NCI-H2227 (cell line): ENCODE measurements at regions not wholly inside any gene's neighbourhood (a gene's known extent, or its start where the extent isn't known, plus 50 kb on each side); places are given as distances from the start of the nearest gene placed in this dataset.
A peak's percentile ranks its signal among the peaks of the same experiment; 100 is the strongest.
"Not testable (repeated sequence)": the region's sequence is repeated elsewhere in the genome, so short reads cannot be mapped to it uniquely, and the experiment has no call there.

ENCODE experiments used
- DNase-seq: peaks from one replicate; lab custom pipeline; 2025; ENCODE audit not compliant: unreplicated experiment; lab: John Stamatoyannopoulos, UW

DNA sequence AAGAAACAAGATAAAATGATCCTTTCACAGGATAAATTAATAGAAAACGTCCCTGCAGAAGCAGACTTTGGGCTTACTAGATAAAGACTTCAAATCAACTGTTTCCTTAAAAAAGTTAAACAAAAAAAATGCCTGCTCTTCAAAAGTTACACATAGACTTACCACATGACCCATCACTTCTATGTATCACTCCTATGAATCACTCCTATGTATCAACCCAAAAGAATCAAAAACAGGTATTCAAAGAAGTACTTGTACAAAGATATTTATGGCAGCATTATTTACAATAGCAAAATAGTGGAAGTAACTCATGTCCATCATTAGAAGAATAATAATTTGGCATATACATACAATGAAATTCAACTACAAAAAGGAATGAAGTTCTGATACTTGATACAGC lies 56.3 kb upstream of the PRDM9 start:
- no peak for DNase-seq

DNA sequence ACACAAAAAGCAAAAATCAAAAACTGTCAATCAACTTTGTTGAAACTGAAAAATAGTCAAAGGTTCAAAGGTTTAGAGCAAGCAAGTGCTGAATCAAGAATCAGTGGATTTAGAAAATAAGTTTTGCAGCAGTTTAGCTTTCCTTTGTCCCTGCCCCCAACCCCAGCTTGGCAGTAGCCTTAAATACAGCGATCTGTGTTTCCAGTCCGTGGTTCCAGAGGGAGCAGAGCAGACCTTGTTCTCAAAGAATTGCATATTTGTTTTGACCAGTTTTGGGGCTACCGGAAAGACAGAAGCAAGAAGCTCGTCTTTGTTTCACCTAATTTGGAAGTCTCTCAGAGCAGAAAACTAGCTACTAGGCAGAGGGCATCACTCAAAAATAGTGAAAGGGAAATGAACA lies 57.2 kb upstream of the PRDM9 start:
- no peak for DNase-seq

DNA sequence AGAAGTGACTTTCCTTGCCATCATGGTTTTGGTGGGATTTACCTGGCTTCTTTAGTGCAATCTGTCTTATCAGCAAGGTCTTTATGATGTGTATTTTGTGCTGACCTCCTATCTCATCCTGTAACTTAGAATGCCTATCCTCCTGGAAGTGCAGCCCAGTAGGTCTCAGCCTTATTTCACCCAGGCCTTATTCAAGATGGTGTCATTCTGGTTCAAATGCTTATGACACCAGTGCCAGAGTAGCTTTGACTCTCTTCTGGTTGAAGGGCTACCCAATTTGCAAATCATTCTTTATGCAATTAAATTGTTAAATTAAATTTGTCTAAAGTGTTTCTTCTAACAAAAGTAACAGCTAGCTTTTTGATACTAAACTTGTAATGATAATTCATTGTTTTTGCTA lies 58.8 kb upstream of the PRDM9 start:
- no peak for DNase-seq

DNA sequence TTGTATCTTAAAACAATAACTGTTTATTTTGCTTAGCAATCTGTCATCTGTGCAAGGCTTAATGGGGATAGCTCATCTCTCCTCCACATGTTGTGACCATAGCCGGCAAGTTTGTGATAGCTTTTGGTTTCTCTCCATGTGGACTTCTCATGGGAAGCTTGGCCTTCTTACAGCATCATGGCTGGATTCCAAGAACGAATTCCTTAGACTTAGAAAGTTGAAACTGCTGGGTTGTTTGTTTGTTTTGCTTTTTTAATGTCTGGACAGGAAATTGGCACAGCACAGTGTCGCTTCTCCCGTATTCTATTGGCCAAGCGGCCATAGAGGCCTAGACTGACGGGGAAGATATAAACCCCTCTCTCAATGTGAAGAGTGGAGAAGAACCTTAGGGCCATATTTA lies 61.0 kb upstream of the PRDM9 start:
- no peak for DNase-seq

DNA sequence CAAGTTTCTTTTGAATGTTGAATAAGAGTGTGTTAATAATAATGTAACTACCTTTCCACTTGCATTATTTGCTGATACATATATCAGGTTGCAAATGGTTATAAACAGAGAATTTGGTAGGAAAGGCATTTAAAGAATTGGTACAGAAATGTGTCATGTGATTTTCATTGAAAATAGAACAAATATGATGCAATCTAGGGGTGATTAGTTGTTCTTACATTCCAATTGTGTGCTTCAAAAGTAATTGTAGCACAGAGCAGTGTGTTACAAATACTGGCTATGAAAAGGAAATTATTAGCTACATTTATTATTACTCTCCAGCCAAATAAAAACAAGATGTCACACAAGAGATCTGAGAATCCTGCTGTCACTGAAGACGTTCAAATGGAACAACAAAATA lies 61.8 kb upstream of the PRDM9 start:
- DNase-seq = no peak

DNA sequence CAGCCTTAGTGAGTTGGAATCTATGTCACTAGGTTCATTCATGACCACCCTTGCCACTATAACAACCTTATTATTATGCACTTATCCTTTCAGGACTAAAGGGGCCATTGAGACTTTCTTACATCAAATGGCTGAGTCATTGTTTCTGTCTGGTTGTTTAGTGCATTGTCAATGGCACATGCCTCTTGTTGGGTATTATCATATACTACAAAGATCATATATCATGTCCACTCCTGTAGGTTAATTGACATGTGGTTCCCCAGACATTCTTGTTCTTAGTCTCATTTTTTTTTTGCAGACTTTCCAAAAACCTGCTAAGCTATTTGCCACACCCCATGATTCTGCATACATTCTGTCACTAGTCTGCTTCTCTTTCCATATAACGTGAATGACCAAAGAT lies 66.7 kb upstream of the PRDM9 start:
- peak; percentile 6 for DNase-seq

DNA sequence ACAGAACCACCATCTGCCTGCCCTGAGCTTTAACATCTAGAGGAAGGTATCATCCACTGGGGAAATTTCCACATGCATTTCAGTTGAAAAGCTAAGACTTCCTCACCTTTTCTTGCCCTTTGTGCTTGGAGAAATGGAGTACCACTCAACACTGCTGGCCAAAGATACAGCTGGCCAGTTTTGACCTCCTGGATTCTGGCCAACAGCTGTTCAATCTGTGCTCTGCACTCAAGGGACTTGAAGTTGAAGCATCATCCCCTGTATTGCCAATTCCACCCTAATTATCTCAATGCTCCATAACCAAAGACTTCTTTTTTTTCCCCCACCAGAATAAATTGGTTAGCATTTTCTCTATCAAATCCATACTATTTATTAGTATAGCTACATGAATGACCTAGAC lies 70.4 kb upstream of the PRDM9 start:
- no peak for DNase-seq

DNA sequence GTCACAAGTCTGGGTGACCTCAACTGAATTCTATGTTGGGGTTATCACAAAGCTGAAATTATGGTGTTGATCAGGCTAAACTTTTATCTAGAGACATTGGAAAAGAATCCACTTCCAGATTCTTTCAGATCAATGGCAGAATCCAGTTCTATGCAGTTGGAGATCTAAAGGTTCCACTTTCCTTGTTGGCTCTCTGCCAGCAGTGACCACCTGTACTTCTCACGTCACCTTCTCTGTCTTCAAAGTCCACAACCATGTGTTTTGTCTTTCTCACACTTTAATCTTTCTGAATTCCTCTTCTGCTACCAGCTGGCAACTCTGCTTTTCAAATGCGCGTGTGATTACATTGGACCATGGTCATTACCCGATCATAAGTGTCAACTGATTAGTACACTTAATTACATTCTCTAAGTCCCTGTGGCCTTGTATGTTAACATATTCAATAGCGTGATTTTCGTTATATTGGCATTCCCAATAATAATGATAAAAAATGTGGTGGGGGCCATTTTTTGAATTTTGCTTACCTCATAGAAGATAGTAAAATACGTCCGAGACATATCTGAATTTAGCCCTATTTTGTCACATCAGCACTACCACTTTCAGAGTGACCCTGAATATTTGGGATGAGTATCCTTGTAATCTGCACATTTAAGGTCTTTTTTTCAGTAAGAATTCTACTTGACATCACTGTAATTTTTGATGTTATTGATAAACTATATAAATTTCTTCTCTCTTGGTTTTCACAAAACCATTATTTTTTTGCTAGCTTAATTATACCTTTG lies 73.7 kb upstream of the PRDM9 start:
- no peak for DNase-seq

DNA sequence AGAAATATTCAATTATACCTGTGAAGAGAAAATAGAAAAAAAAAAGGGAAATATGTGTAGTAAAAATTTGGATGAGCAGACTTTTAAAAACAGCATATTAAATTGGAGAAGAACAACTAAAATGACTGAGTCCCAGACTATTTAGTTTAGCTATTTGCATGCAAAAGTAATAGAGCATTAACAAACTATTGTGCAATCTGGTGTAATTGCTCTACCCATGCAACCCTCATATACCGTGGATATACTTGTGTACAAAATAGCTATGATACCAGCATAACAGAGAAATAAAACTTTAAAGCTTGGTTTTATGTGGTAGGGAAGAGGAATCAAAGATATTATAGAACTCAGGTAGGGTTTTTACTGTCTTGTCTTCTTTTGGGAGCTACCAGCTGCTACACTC lies 78.7 kb upstream of the PRDM9 start:
- no peak for DNase-seq

DNA sequence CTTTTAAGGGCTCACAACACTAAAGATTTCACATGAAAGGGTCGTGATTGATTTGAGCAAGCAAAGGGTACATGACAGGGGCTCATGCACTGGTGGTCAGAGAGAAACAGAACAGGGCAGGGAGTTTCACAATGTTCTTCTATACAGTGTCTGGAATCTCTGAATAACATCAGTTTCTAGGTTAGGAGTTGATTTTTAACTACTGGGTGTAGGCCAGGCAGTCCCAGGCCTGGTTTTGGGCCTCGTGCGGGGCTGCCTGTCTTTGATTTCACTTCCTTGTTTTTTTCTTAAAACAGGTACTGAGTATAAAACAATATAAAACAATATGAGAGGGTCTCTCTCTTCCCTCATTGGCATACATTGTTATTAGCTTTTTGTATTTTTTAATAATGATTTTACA lies 87.2 kb upstream of the PRDM9 start:
- not testable (repeated sequence) for DNase-seq

DNA sequence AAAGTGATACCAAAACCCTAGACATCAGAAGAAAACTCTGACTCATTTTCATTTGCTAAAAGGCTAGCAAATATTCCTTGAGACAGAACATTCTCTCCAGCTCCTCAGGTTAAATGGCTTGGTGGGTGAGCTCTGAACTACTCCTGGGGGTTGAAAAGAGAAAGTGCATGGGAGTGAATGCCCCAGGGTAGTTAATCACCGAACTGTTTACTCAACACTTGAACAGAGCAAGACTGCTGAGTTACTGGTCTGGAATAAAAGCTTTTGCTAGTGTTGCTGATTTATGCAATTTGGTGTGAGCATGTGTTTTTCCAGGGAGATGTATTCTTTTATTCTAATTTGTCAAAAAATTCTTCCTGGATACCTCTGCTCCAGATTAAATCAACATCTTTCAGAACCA lies 88.3 kb upstream of the PRDM9 start:
- DNase-seq = peak; percentile 36

DNA sequence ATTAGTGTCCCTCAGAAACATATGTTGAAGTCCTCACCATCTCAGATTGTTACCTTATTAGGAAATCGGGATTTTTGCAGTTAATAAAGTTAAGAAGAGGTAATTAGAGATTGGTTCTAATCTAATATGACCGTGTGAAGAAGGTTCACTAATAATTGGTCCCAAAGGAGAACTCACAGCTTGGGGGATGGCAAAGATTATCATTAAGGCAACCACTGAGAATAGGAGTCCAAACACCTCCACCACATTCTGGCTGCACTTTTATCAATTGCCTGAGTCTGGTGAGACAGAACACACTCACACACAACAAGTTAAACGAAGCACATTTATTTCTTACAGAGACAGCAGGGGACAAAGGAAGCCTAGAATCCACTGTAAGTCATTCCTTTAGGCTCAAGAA lies 94.9 kb upstream of the PRDM9 start:
- no peak for DNase-seq

DNA sequence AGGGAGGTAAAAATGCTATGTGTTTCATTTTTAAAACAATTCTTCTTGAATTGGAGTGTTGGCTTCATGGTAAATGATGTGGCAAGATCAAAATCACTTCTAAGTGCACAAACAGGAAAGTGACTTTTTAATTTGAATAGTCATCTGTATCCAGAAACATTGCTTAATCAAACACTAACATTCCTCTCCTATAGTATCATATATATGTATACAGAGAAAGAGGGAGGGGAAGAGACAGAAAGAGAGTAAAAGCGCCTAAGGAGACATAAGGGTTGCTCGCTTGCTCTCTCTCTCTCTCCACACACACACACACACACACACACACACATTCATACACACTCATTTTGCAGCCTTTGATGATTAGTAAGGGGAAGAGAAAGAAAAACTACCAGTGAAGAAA lies 95.4 kb upstream of the PRDM9 start:
- DNase-seq = peak; percentile 34

DNA sequence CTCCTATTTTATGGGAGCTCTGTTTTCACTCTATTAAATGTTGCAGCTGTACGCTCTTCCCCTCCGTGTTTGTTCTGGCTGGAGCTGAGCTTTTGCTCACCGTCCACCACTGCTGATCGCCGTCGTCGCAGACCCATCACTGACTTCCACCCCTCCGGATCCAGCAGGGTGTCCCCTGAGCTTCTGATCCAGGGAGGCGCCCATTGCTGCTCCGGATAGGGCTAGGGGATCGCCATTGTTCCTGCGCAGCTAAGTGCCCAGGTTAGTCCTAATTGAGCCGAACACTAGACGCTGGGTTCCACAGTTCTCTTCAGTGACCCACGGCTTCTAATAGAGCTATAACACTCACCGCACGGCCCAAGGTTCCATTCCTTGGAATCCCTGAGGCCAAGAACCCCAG lies 96.2 kb upstream of the PRDM9 start:
- DNase-seq = peak; percentile 41

DNA sequence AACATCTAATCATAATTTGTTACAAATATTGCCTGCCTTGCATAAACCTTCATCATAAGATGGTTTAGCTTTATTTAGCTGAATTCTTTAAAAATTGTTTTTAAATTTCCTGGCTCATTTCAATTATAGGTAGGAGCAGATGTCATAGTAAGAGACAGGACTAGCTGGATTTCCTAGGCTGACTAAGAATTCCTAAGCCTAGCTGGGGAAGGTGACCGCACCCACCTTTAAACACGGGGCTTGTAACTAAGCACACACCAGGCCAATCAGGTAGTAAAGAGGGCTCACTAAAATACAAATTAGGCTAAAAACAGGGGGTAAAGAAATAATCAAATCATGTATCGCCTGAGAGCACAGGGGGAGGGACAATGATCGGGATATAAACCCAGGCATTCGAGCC lies 96.6 kb upstream of the PRDM9 start:
- DNase-seq = peak; percentile 38

DNA sequence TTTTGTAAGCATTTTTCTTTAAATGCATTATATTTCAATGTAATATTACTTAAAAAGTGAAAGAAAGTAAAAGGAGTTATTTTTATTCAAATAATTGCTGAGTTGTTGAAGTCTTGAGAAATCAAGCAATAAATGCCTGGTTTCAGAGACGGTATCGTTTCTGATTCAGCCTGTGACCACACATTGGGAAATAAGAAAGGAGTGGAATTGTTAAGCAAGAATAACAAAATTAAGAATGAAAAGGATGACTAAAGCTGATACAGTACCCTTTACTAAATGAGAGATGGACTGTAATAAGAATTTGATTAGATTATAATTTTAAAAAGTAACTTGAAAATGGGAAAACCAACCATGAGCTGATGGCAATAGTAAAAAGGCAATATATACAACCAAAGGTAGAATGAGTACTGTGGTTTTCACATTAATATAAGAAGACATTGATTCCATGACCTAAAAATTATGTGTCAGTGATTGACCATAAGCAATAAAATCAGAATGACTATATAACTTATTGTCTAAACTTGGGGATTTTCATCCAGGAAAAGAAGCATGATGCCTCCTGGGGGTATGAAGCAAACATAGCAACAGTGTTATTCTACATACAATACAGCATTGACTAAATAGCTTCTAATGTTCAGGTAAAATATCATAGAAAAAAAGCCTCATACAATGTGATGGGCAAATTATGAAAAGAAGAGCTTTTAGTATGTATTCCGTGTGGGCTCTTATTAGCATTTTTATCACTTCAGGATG lies 101.9 kb upstream of the PRDM9 start:
- DNase-seq = no peak

DNA sequence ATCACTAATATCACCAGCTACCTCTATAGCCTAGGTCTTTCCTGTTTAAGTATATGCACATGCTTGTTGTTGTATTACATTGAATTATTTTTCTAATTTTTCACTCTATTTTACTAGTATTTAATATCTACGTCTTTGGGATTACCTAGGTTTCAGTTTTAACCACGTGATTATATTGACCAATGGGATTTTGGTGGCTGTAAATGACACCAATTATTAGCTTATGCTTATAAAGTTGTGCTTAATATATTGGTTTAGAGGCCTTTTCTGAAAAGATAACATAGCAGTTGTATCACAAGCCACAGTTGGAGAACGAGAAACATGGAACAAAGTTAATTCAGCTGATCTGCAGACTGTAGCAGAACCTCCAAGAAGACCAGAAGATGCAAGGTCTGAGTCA lies 104.8 kb upstream of the PRDM9 start:
- no peak for DNase-seq

DNA sequence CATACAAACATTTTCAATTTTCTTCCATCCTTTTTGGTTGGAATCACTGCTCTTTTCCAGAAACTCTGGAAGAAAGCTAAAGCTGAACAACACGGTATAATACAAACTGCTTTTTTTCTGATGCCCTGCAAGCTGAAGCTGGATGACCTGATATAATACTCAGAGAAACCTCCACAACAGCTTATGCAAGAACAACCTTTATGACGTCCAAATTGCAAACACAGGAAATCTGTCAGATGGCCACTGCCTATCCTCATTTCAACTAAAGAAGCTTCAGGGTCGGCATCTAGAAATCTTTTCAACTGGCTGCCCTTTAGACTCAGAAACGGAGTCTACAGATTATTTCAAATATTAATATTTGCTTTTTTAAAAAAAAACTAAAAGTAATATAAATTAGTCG lies 106.5 kb upstream of the PRDM9 start:
- no peak for DNase-seq

DNA sequence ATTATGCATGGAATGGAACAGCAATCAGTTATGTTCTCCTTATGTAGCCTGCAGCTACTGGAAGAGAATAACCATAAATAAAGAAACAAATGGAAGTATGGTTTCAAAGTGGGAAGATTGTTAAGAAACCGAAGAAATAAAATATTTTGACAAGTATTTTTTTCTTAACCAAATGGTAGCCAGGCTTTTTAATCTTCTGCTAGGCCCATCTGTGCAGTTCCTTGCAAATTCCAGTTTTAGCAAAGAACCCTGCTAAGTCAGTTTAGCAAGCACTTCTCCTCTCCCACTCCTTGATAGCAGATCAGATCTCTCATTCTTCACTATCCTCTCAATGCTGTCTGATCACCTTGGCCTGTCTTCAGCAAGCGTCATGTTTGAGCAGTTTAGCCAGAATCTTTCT lies 111.1 kb upstream of the PRDM9 start:
- no peak for DNase-seq

DNA sequence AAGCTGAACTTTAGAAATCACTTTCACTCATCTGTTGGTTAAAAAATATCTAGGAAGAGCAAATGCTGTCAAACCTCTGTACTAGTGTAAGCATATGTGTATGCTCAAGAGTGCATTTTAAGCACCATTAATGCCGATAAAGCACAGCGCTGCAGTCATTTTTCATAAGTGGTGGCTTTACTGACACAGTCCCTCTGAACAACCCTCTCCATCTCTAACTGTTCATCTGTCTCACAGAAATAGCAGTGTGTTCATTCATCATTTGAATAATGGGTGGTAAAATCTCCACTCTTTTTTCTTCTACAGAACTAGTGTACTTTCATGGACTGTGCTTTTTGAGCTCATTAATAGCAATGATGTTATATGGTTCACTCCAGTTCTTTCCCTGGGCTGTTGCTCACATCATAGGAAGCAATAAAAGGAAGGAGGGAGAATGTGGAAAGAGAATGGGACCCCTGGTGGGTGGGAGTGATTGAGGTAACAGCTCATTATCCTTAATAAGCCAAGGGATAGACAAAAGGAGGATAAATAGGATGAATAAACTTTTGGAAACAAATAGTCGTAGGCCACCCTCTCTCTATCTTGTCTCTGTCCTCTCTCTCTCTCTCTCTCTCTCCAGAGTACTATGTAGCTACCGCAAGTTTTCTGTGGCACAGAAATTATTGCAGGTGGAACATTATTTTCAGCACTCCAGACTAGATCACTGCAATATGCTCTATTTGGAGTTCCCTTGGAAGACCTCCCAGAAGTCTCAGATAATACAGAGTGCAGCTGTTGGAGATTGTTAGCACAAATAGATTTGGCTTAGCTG lies 117.9 kb upstream of the PRDM9 start:
- DNase-seq = peak; percentile 48

DNA sequence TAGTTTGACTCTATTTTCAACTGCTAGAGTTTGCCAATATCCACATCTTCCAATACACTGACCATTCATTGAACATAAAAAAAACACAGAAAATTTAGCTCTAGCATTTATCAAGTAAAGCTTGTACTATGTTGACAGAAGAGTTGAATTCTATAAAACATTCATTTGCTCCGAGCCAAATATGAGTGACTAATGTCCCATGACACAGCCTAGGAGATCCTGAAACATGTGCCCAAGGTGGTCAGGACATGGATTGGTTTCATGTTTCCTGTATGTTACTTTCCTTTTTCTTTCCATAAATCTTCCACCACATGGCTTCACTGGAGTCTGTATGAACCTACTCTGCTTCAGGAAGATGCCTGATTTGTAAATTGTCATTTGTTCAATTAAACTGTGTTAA lies 122.4 kb upstream of the PRDM9 start:
- DNase-seq = no peak

DNA sequence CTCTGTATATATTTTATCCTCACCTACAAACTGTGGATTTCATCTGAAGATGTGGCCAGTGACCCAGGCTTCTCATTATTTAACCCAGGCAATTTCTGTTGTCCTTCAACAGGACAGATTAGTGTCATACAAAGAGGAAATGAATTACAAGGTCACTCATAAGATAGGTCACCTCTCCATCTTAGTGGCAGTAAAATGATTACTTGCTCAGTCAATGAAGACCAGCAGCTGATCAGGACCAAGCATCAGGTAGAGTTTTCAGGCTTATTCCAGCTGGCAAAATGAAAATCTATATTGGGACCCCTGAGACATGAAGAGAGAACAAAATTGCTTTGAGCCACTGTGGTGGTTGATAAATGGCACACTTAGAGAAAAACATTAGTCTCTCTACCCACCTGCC lies 135.2 kb upstream of the PRDM9 start:
- DNase-seq = peak; percentile 21
